CD4-positive, alpha-beta T cell treated with Interleukin-6 at 100 ng/mL for 8 hours (primary cell): ENCODE measurements at regions not wholly inside any gene's neighbourhood (a gene's known extent, or its start where the extent isn't known, plus 50 kb on each side); places are given as distances from the start of the nearest gene placed in this dataset.

ENCODE experiments used
- DNase-seq: peaks from one replicate; pipeline ENCODE4 v3.0.0-alpha.2; 2020; ENCODE audit warnings: mixed read lengths, low spot score

GRCh38 chr10:81021428-81022129 lies 483.9 kb downstream of the SH2D4B start:
- no peak for DNase-seq

- no peak for DNase-seq
Observed at GRCh38 chr10:81026591-81026990, 488.9 kb downstream of the SH2D4B start.

- no peak for DNase-seq
Observed at GRCh38 chr10:81027223-81027622, 489.5 kb downstream of the SH2D4B start.

GRCh38 chr10:81027706-81028105 lies 490.0 kb downstream of the SH2D4B start:
- DNase-seq: no peak

- DNase-seq: no peak
Observed at GRCh38 chr10:81031774-81032173, 494.1 kb downstream of the SH2D4B start.

GRCh38 chr10:81034383-81034782 lies 496.7 kb downstream of the SH2D4B start:
- DNase-seq: no peak

GRCh38 chr10:81036257-81036656 lies 498.6 kb downstream of the SH2D4B start:
- no peak for DNase-seq

- no peak for DNase-seq
Observed at GRCh38 chr10:81040031-81040430, 502.3 kb downstream of the SH2D4B start.

- no peak for DNase-seq
Observed at GRCh38 chr10:81040940-81041339, 503.2 kb downstream of the SH2D4B start.

- DNase-seq: no peak
Observed at GRCh38 chr10:81042647-81043046, 504.9 kb downstream of the SH2D4B start.

GRCh38 chr10:81065474-81065873 lies 527.8 kb downstream of the SH2D4B start:
- no peak for DNase-seq

GRCh38 chr10:81068460-81068859 lies 530.8 kb downstream of the SH2D4B start:
- DNase-seq: no peak

- no peak for DNase-seq
Observed at GRCh38 chr10:81071087-81071796, 533.5 kb downstream of the SH2D4B start.

- DNase-seq: no peak
Observed at GRCh38 chr10:81073155-81073554, 535.5 kb downstream of the SH2D4B start.

- no peak for DNase-seq
Observed at GRCh38 chr10:81081887-81082620, 544.4 kb downstream of the SH2D4B start.

GRCh38 chr10:81082621-81083376 lies 545.1 kb downstream of the SH2D4B start:
- DNase-seq: no peak

GRCh38 chr10:81093056-81093455 lies 555.4 kb downstream of the SH2D4B start:
- DNase-seq: no peak

GRCh38 chr10:81095238-81095637 lies 557.5 kb downstream of the SH2D4B start:
- DNase-seq: no peak

GRCh38 chr10:81096558-81096957 lies 558.9 kb downstream of the SH2D4B start:
- DNase-seq: no peak

- DNase-seq: no peak
Observed at GRCh38 chr10:81101062-81101461, 563.4 kb downstream of the SH2D4B start.

- DNase-seq: no peak
Observed at GRCh38 chr10:81104494-81104893, 566.8 kb downstream of the SH2D4B start.

GRCh38 chr10:81108516-81109199 lies 571.0 kb downstream of the SH2D4B start:
- DNase-seq: no peak
